ENCODE measurements at regions not wholly inside any gene's neighbourhood (a gene's known extent, or its start where the extent isn't known, plus 50 kb on each side); places are given as distances from the start of the nearest gene placed in this dataset.

DNA sequence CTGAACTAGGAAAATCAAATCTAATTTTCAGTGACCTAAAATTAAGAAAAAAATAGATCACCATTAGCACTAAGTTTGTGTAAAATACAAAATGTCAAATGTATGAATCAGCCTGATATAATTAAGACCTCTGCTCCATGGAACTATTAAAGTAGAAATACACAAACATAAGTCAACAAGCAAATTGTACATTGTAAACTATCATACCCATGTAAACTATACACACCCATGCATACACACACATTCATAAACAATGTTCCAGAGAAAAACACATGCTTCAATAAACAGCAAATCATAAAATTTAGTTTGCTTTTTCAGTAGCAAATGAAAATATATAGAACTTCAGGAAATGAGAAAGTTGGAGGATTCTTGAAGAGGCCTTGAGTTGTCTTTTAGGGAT, 199.7 kb upstream of the VSTM2A start:
- no peak for TF ChIP-seq POLR2A (IDR thresholded peaks at IDR 0.05; ENCODE audit: low read length)
- no peak for TF ChIP-seq GATA1 (IDR thresholded peaks at IDR 0.05; ENCODE audit: low read depth, low read length)
